ENCODE measurements at regions not wholly inside any gene's neighbourhood (a gene's known extent, or its start where the extent isn't known, plus 50 kb on each side); places are given as distances from the start of the nearest gene placed in this dataset.

DNA sequence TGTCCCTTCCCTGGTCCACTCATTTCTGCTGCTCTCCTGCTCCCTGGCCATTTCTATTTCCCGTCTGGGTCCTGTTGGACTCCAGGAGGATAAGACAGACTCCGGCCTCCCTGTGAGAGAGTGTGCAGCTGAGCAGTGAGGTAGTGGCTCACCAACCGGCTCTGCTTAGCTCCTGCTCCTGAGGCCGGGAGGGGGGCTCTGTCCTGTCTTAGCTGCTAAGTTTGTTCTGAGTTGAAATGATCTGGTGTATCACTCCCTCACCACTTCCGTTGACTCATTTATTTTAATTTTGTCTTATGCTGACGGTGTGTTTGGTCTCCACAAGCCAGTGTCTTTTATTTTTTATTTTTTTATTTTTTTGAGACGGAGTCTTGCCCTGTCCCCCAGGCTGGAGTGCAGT lies 148.5 kb upstream of the PDE10A start:
- Histone ChIP-seq H3K14ac (replicated peaks; ENCODE audit: low read depth, low read length) (no peak overlapping the region), H2BK5ac (ENCODE audit: low read depth, low read length, poor library complexity, severe bottlenecking) (no peak overlapping the region), H3K4me1 (ENCODE audit: control insufficient read depth, insufficient read depth, low read length) (no peaks in the 10 kb centered on the region), H3K27ac (ENCODE audit: insufficient read depth, low read length) (no peak overlapping the region), H3K9ac (ENCODE audit: low read depth, low read length) (no peak overlapping the region), H3K23ac (ENCODE audit: low read depth, low read length) (no peak overlapping the region), H4K5ac (ENCODE audit: low read depth, low read length) (no peak overlapping the region), H4K91ac (ENCODE audit: insufficient read depth, low read depth, low read length) (no peak overlapping the region), H3K9me1 (ENCODE audit: insufficient read depth, low read length) (no peaks in the 10 kb centered on the region), H4K20me1 (ENCODE audit: insufficient read depth, low read length) (no peaks in the 10 kb centered on the region), H2BK15ac (ENCODE audit: low read depth, low read length) (no peak overlapping the region), H3K18ac (ENCODE audit: low read depth, low read length) (no peak overlapping the region), H3K36me3 (ENCODE audit: control insufficient read depth, insufficient read depth, low read length) (no peaks in the 10 kb centered on the region), H3K79me1 (ENCODE audit: low read depth in 1 of 2, low read length in 2 of 2) (no peaks in the 10 kb centered on the region), H3K27me3 (ENCODE audit: control insufficient read depth, insufficient read depth, low read length) (0 out of 2 replicates have a peak, but pooled peaks cover 2% of the 10 kb centered on the region), H3K9me3 (ENCODE audit: control insufficient read depth, insufficient read depth, low read length) (peaks cover 5% of the 10 kb centered on the region; the same call in 1 of the 2 replicates), H2AK5ac (ENCODE audit: low read depth, low read length) (no peak overlapping the region), H4K8ac (ENCODE audit: low read depth in 2 of 2, low read length in 2 of 2) (no peak overlapping the region), H3K56ac (ENCODE audit: extremely low read depth, insufficient read depth, low read length) (no peak overlapping the region), H2BK20ac (ENCODE audit: low read depth, low read length) (no peak overlapping the region), H2AFZ (replicated peaks; ENCODE audit: low read length, poor library complexity) (no peak overlapping the region), H2AK9ac (replicated peaks; ENCODE audit: low read depth, low read length, poor library complexity) (no peak overlapping the region), H3K4me3 (ENCODE audit: insufficient read depth, low read depth, low read length) (no peak overlapping the region), H3K4me2 (ENCODE audit: low read depth, low read length) (no peak overlapping the region), H3K4ac (ENCODE audit: low read depth, low read length) (no peak overlapping the region), H2BK120ac (ENCODE audit: low read depth, low read length) (no peak overlapping the region)
- ChIA-PET CTCF (no interaction called here), POLR2A (ENCODE audit: unreplicated experiment) (no interaction called here)
- in situ Hi-C loops (cut with MboI; ENCODE audit: low sequenced_read_pairs) (no loop called here), dilution Hi-C loops (cut with HindIII; ENCODE audit: low sequenced_read_pairs, unreplicated experiment) (no loop called here), intact Hi-C loops (cut with micrococcal nuclease) (no loop called here)
- ATAC-seq (ENCODE audit: low read depth) (no peak), DNase-seq (peak; percentile 11)
- no peak for TF ChIP-seq MAFK (IDR thresholded peaks at IDR 0.05; ENCODE audit: low read depth, low read length)
- WGBS, 2 experiments (ENCODE audit: extremely low coverage in 2 of 2, insufficient read length in 1 of 2) = no CpG with 5 or more reads among the region's 7 CpGs
- no TSS peak for BruUV-seq (replicated peaks)
